Gastrocnemius medialis (tissue), 4 donors: ENCODE measurements at regions not wholly inside any gene's neighbourhood (a gene's known extent, or its start where the extent isn't known, plus 50 kb on each side); places are given as distances from the start of the nearest gene placed in this dataset.

Experiments used
- CTCF ChIP-seq, 5 experiments: fragments of 450-650 bp in 3 of 5; fragments of 200-600 bp in 2 of 5; sonication (generic) in 2 of 5; IDR thresholded peaks in 4 of 5; conservative IDR thresholded peaks in 1 of 5; 1 replicate in 4 of 5; 2 replicates in 1 of 5; pipeline ENCODE4 v1.5.1; 2016 to 2019; ENCODE audit warnings: antibody characterized with exemption in 5 of 5, mild to moderate bottlenecking in 3 of 5, moderate library complexity in 3 of 5
- POLR2A ChIP-seq, 2 donors: fragments of 450-650 bp; IDR thresholded peaks; one replicate each; pipeline ENCODE4 v1.6.1; 2017; ENCODE audit warnings: antibody characterized with exemption in 2 of 2, mild to moderate bottlenecking in 2 of 2, moderate library complexity in 2 of 2

DNA sequence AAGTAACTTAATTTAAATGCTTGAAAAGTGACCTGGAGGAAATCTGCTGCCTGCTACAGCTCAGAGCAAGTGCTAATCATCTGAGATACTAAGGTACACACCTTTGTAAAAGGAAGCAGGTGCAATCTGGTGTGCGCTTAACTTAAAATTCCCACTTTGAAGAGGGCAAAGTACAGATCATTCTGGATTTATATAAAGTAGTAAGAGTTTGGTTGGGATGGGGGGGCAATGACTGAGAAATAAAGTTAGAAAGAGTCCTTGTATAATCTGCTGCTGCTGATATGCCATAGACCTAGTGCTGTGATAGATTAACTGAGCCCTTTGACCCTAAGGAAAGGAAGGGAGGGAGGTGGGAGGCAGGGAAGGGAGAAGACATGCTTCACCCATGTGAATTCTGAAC lies 141.0 kb downstream of the MTNR1A start:
- TF ChIP-seq CTCF (IDR thresholded peaks at IDR 0.05 in 4 of 5, conservative IDR thresholded peaks at IDR 0.05 in 1 of 5) (no peak), POLR2A (IDR thresholded peaks at IDR 0.05) (no peak)
